GM12873 (cell line): ENCODE measurements at regions not wholly inside any gene's neighbourhood (a gene's known extent, or its start where the extent isn't known, plus 50 kb on each side); places are given as distances from the start of the nearest gene placed in this dataset.

Experiments used
- TF ChIP-seq, protein P1 (sequence below): IDR thresholded peaks from 2 replicates; pipeline ENCODE4 v1.5.1; 2012; ENCODE audit warnings: low read depth, mild to moderate bottlenecking, moderate library complexity, low read length, control low read depth; ENCODE audit not compliant: insufficient read depth; ENCODE audit errors: missing control alignments

DNA sequence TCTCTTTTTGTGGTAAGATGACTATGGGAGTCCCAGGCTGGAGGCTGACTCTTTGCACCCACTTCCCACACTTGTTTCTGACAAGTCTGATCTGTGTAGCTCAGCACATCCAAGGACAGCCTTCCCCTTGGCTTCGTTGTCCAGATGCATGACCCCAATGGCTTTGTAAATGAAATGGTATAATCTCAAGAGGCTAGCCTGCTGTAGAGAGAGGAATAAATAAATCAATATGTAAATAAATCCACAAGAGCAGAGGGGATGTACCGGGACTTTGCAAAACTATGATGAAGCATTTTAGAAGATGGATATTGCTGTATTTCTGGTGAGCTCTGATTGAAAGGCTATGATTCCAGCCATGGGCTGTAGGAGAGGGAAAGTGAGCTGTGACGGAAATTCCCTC is 79.9 kb upstream of the NEO1 start:
- TF ChIP-seq, protein P1, sequence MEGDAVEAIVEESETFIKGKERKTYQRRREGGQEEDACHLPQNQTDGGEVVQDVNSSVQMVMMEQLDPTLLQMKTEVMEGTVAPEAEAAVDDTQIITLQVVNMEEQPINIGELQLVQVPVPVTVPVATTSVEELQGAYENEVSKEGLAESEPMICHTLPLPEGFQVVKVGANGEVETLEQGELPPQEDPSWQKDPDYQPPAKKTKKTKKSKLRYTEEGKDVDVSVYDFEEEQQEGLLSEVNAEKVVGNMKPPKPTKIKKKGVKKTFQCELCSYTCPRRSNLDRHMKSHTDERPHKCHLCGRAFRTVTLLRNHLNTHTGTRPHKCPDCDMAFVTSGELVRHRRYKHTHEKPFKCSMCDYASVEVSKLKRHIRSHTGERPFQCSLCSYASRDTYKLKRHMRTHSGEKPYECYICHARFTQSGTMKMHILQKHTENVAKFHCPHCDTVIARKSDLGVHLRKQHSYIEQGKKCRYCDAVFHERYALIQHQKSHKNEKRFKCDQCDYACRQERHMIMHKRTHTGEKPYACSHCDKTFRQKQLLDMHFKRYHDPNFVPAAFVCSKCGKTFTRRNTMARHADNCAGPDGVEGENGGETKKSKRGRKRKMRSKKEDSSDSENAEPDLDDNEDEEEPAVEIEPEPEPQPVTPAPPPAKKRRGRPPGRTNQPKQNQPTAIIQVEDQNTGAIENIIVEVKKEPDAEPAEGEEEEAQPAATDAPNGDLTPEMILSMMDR: no peak

GRCh38 chr15:72971766-72972165 is 80.5 kb upstream of the NEO1 start:
- TF ChIP-seq, protein P1: no peak

DNA sequence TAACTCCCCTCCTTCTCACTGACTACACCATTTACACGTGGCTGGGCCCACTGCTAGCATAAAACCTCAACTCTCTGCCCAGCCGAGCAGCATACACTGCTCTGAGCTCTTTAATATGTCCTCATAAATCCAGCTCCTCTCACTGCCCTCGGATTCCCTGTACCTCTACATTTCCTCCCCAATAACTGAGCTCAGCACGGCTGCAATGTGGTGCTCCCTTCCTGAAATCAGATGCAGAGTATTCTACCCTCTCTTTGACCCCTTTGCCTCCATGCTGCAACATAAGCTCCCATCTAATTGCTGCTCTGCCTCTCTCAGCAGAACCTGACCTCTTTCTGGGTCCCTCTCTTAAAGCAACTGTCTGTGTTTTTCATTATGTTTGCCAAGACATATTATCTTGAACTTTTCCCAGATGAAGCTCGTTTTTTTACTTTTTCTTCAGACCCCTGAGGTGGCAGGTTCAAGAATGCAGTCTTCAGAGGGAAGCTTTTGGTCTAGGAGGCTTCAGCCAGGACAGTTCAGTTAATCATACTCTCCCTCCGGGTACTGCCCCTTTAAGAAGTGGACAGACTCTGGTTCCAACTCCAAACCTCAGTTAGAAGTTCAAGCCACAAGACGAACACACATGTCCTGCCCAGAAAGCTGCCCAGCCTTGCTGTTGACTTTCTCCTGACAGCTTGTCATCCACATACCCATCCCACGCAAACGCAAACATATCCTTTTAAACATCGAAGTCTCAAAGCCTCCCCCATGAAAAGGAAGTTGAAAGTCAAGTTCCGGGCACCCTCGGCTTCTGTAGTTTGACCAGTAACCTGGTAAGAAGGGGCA is 81.1 kb upstream of the NEO1 start:
- TF ChIP-seq, protein P1: no peak

DNA sequence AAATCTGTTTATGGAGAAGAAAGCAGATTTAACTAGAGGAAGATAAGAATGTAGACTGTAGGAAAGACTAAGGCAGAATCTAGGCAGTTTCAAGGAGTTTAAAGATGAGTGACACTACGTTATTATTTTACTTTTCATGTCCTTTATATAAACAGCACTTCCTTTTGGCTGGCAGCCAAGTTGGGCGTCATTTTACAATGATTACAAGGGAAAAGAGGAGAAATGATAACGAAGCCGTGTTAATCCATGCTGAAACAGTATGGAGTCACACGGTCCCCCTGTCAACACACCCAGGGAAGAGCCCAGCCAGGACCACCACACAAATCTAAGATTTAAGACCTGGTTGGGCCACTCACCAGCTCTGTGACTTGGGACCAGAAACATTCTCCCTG is 83.7 kb upstream of the NEO1 start:
- TF ChIP-seq, protein P1: no peak

GRCh38 chr15:72967811-72968530 is 84.3 kb upstream of the NEO1 start:
- TF ChIP-seq, protein P1: no peak

- TF ChIP-seq, protein P1: no peak
Measured at GRCh38 chr15:72967397-72967796, 84.9 kb upstream of the NEO1 start.

GRCh38 chr15:72966641-72967040 is 85.6 kb upstream of the NEO1 start:
- TF ChIP-seq, protein P1: no peak
